H1 (cell line): ENCODE measurements at regions not wholly inside any gene's neighbourhood (a gene's known extent, or its start where the extent isn't known, plus 50 kb on each side); places are given as distances from the start of the nearest gene placed in this dataset.

Experiments used
- CTCF ChIA-PET: fragments of 300-600 bp; sonication (Branson Sonifier 250); formaldehyde crosslinking; loops from one replicate; lab custom pipeline; 2021; ENCODE audit not compliant: partially characterized antibody; lab: Charles Lee
- POLR2A ChIA-PET: fragments of 300-600 bp; sonication (Branson Sonifier 250); formaldehyde crosslinking; loops from one replicate; lab custom pipeline; 2021; ENCODE audit warnings: inconsistent platforms; ENCODE audit not compliant: partially characterized antibody; lab: Charles Lee
- DNase-seq, 2 experiments: peaks; one replicate each; pipeline versions ENCODE4 v3.0.0 to v3.0.0-alpha.2; 2010 to 2022; ENCODE audit warnings: low spot score in 2 of 2, low read depth in 1 of 2, mixed read lengths in 1 of 2
- FAIRE-seq: peaks from 2 replicates; lab custom pipeline; 2011; peaks lifted over from hg19 to GRCh38; lab: Jason Lieb, UNC
- H2AFZ ChIP-seq: 2 replicates; pipeline ENCODE4 v1.8.1; 2012; ENCODE audit warnings: low read length, inconsistent platforms
- H2AK5ac ChIP-seq: 2 replicates; pipeline ENCODE4 v1.6.1; 2013; ENCODE audit warnings: low read depth, low read length
- H2BK120ac ChIP-seq: replicated peaks from 2 replicates; pipeline ENCODE3; 2013; ENCODE audit warnings: low read depth, low read length, inconsistent platforms
- H2BK12ac ChIP-seq: 2 replicates; pipeline ENCODE4 v1.6.1; 2013; ENCODE audit warnings: low read depth, low read length
- H2BK15ac ChIP-seq: 2 replicates; pipeline ENCODE4 v1.6.1; 2013; ENCODE audit warnings: low read length
- H2BK20ac ChIP-seq: 2 replicates; pipeline ENCODE4 v1.6.1; 2013; ENCODE audit warnings: low read length
- H2BK5ac ChIP-seq: 2 replicates; pipeline ENCODE4 v1.6.1; 2013; ENCODE audit warnings: low read depth, low read length
- H3K14ac ChIP-seq: 2 replicates; pipeline ENCODE4 v1.6.1; 2013; ENCODE audit warnings: inconsistent platforms; ENCODE audit not compliant: insufficient read length
- H3K18ac ChIP-seq: 2 replicates; pipeline ENCODE4 v1.6.1; 2013; ENCODE audit warnings: low read length; ENCODE audit errors: extremely low read depth
- H3K23ac ChIP-seq: 2 replicates; pipeline ENCODE4 v1.6.1; 2013; ENCODE audit warnings: inconsistent platforms; ENCODE audit not compliant: insufficient read length
- H3K23me2 ChIP-seq: 2 replicates; pipeline ENCODE4 v1.6.1; 2013; ENCODE audit warnings: low read depth, low read length
- H3K27ac ChIP-seq: 2 replicates; pipeline ENCODE4 v1.6.1; 2011; ENCODE audit warnings: low read depth, low read length, inconsistent platforms
- H3K27me3 ChIP-seq, 4 experiments: replicated peaks in 1 of 4; 1 replicate in 1 of 4; 2 replicates in 3 of 4; pipeline versions ENCODE4 v1.6.1 to v1.8.1; 2011 to 2013; ENCODE audit warnings: low read length in 3 of 4, mild to moderate bottlenecking in 3 of 4, inconsistent platforms in 2 of 4, mixed read lengths in 2 of 4, moderate library complexity in 1 of 4; ENCODE audit not compliant: control insufficient read depth in 3 of 4, insufficient read depth in 3 of 4; ENCODE audit errors: extremely low read depth in 1 of 4
- H3K36me3 ChIP-seq, 4 experiments: 2 replicates each; pipeline versions ENCODE4 v1.6.1 to v1.8.1; 2011 to 2013; ENCODE audit warnings: mild to moderate bottlenecking in 4 of 4, low read length in 3 of 4, moderate library complexity in 2 of 4, control low read depth in 1 of 4, inconsistent platforms in 1 of 4; ENCODE audit not compliant: insufficient read depth in 4 of 4, control insufficient read depth in 2 of 4
- H3K4ac ChIP-seq: replicated peaks from 2 replicates; pipeline ENCODE3; 2013; ENCODE audit warnings: low read length, low read depth, mixed read lengths, inconsistent platforms; ENCODE audit not compliant: insufficient read length
- H3K4me1 ChIP-seq, 4 experiments: replicated peaks in 1 of 4; 1 replicate in 1 of 4; 2 replicates in 3 of 4; pipeline versions ENCODE4 v1.6.1 to v1.8.1; 2011 to 2013; ENCODE audit warnings: low read length in 3 of 4, inconsistent platforms in 2 of 4, mixed read lengths in 1 of 4; ENCODE audit not compliant: insufficient read depth in 4 of 4, control insufficient read depth in 3 of 4
- H3K4me2 ChIP-seq, 2 experiments: 2 replicates each; pipeline versions ENCODE4 v1.6.1 to v1.8.1; 2011 to 2013; ENCODE audit warnings: low read depth in 2 of 2, low read length in 2 of 2, control low read depth in 1 of 2, inconsistent platforms in 1 of 2, mild to moderate bottlenecking in 1 of 2; ENCODE audit not compliant: insufficient read depth in 1 of 2
- H3K4me3 ChIP-seq, 4 experiments: fragments of 200-600, 300-600 bp in 1 of 4; sonication (generic), shearing (Covaris generic), sonication (Bioruptor Twin) in 1 of 4; 2 replicates each; pipeline versions ENCODE4 v1.5.1 to v1.8.1; 2011 to 2016; ENCODE audit warnings: low read length in 4 of 4, low read depth in 3 of 4, control low read depth in 2 of 4, inconsistent platforms in 2 of 4, mild to moderate bottlenecking in 2 of 4, mixed read lengths in 1 of 4, moderate library complexity in 1 of 4; ENCODE audit not compliant: insufficient read depth in 2 of 4; ENCODE audit errors: extremely low read depth in 1 of 4
- H3K56ac ChIP-seq: replicated peaks from 2 replicates; pipeline ENCODE3; 2013; ENCODE audit warnings: low read depth, mild to moderate bottlenecking, mixed read lengths, low read length, inconsistent platforms; ENCODE audit not compliant: insufficient read length
- H3K79me1 ChIP-seq: 2 replicates; pipeline ENCODE4 v1.6.1; 2013; ENCODE audit warnings: low read depth, low read length, control low read depth
- H3K79me2 ChIP-seq, 2 experiments: 2 replicates each; pipeline versions ENCODE4 v1.6.1 to v1.8.1; 2012 to 2013; ENCODE audit warnings: low read length in 2 of 2, mild to moderate bottlenecking in 2 of 2, inconsistent platforms in 1 of 2; ENCODE audit not compliant: insufficient read depth in 2 of 2, control insufficient read depth in 1 of 2
- H3K9ac ChIP-seq, 4 experiments: replicated peaks in 1 of 4; 1 replicate in 1 of 4; 2 replicates in 3 of 4; pipeline versions ENCODE4 v1.6.1 to v1.8.1; 2011 to 2013; ENCODE audit warnings: low read depth in 3 of 4, low read length in 3 of 4, control low read depth in 2 of 4, mild to moderate bottlenecking in 2 of 4, moderate library complexity in 2 of 4, inconsistent platforms in 1 of 4; ENCODE audit errors: extremely low read depth in 1 of 4
- H3K9me3 ChIP-seq, 2 experiments: 2 replicates each; pipeline versions ENCODE4 v1.6.1 to v1.8.1; 2012 to 2013; ENCODE audit warnings: mild to moderate bottlenecking in 2 of 2, moderate library complexity in 2 of 2, control low read depth in 1 of 2, inconsistent platforms in 1 of 2, low read depth in 1 of 2, low read length in 1 of 2, mixed read lengths in 1 of 2; ENCODE audit not compliant: insufficient read depth in 2 of 2
- H4K20me1 ChIP-seq, 2 experiments: replicated peaks in 1 of 2; 2 replicates each; pipeline versions ENCODE3 to v1.8.1; 2011 to 2013; ENCODE audit warnings: inconsistent platforms in 2 of 2, low read length in 2 of 2, mild to moderate bottlenecking in 1 of 2; ENCODE audit not compliant: insufficient read depth in 2 of 2, control insufficient read depth in 1 of 2
- H4K5ac ChIP-seq: 2 replicates; pipeline ENCODE4 v1.6.1; 2013; ENCODE audit warnings: low read length, low read depth, mixed read lengths, inconsistent platforms; ENCODE audit not compliant: insufficient read length
- H4K8ac ChIP-seq: 2 replicates; pipeline ENCODE4 v1.8.0; 2013; ENCODE audit warnings: mild to moderate bottlenecking, moderate library complexity, low read length, inconsistent platforms; ENCODE audit not compliant: insufficient read depth; ENCODE audit errors: extremely low read depth
- H4K91ac ChIP-seq: replicated peaks from 2 replicates; pipeline ENCODE3; 2013; ENCODE audit warnings: low read length, mixed read lengths, inconsistent platforms; ENCODE audit not compliant: insufficient read length
- BRCA1 ChIP-seq: IDR thresholded peaks from 2 replicates; pipeline ENCODE4 v1.6.1; 2012; ENCODE audit warnings: low read depth, low read length, improper control_type of control experiment
- SP1 ChIP-seq: IDR thresholded peaks from 2 replicates; pipeline ENCODE4 v1.6.1; 2011; ENCODE audit warnings: low read depth, low read length
- SP2 ChIP-seq: IDR thresholded peaks from 2 replicates; pipeline ENCODE4 v1.6.1; 2012; ENCODE audit warnings: mild to moderate bottlenecking, low read length, inconsistent platforms
- TAF1 ChIP-seq: IDR thresholded peaks from 2 replicates; pipeline ENCODE4 v1.6.1; 2011; ENCODE audit warnings: mild to moderate bottlenecking, low read depth, low read length
- TCF12 ChIP-seq: IDR thresholded peaks from 2 replicates; pipeline ENCODE4 v1.6.1; 2011; ENCODE audit warnings: low read depth, mild to moderate bottlenecking, low read length
- WGBS, 2 experiments: shearing (Covaris generic) in 1 of 2; methylation state at CpG; one replicate each; pipeline versions ENCODE4 v1.1.6 to v1.1.7; 2013 to 2015; ENCODE audit warnings: low lambda C conversion rate in 2 of 2, mixed read lengths in 2 of 2, inconsistent platforms in 1 of 2, low coverage in 1 of 2, missing lambda C conversion rate in 1 of 2; ENCODE audit not compliant: insufficient replicate concordance in 2 of 2, insufficient coverage in 1 of 2, insufficient read length in 1 of 2; ENCODE audit errors: extremely low coverage in 1 of 2, missing lambda C conversion rate in 1 of 2; 5-methylcytosine and 5-hydroxymethylcytosine counted together
- TF ChIP-seq, protein P1 (sequence below): IDR thresholded peaks from 2 replicates; pipeline ENCODE4 v1.6.1; 2011; ENCODE audit warnings: low read depth, mild to moderate bottlenecking, low read length; ENCODE audit not compliant: insufficient read depth

DNA sequence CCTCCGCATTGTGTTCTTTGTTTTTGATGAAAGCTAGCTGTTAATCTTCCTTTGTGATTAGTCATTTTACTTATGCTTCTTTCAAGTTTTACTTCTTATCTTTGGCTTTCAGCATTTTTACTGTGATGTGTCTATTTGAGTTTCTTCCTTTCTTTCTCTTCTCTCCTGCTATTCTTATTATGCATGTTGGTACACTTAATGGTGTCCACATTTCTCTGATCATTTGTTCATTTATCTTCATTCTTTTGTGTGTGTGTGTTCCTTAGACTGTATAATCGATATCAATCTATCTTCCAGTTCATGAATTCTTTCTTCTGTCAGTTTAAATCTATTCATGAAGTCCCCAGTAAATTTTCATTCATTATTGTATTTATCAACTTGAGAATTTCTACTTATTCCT lies 1650.3 kb downstream of the BRINP3 start:
- no peak for TF ChIP-seq TAF1
- no peak for TF ChIP-seq TCF12
- no peak for TF ChIP-seq SP2
- TF ChIP-seq, protein P1, sequence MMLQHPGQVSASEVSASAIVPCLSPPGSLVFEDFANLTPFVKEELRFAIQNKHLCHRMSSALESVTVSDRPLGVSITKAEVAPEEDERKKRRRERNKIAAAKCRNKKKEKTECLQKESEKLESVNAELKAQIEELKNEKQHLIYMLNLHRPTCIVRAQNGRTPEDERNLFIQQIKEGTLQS = no peak
- TF ChIP-seq SP1 = no peak
- no peak for TF ChIP-seq BRCA1
- POLR2A ChIA-PET = no interaction called here
- H3K23me2 ChIP-seq = no peaks in the 10 kb centered on the region
- no peak for DNase-seq
- no peaks in the 10 kb centered on the region for H4K20me1 ChIP-seq
- no peaks in the 10 kb centered on the region for H3K4me1 ChIP-seq
- no peak overlapping the region for H4K8ac ChIP-seq
- H2BK15ac ChIP-seq = no peak overlapping the region
- no peaks in the 10 kb centered on the region for H3K79me1 ChIP-seq
- H2BK20ac ChIP-seq = no peak overlapping the region
- WGBS, 2 experiments = 94% methylated on average over 2 of the region's 2 CpGs; no CpG with 5 or more reads in 1 of the 2 experiments
- CTCF ChIA-PET = no interaction called here
- H3K23ac ChIP-seq = no peak overlapping the region
- H4K91ac ChIP-seq = no peak overlapping the region
- H2BK120ac ChIP-seq = no peak overlapping the region
- H2BK5ac ChIP-seq = no peak overlapping the region
- no peaks in the 10 kb centered on the region for H3K27me3 ChIP-seq
- FAIRE-seq = no peak
- no peak overlapping the region for H3K4me2 ChIP-seq
- no peaks in the 10 kb centered on the region for H3K9me3 ChIP-seq
- no peak overlapping the region for H2AK5ac ChIP-seq
- no peak overlapping the region for H3K4ac ChIP-seq
- no peak overlapping the region for H3K14ac ChIP-seq
- H3K56ac ChIP-seq = no peak overlapping the region
- H3K9ac ChIP-seq = no peak overlapping the region
- no peaks in the 10 kb centered on the region for H3K79me2 ChIP-seq
- H4K5ac ChIP-seq = no peak overlapping the region
- no peak overlapping the region for H3K18ac ChIP-seq
- no peaks in the 10 kb centered on the region for H3K36me3 ChIP-seq
- no peak overlapping the region for H2BK12ac ChIP-seq
- H3K27ac ChIP-seq = no peak overlapping the region
- H2AFZ ChIP-seq = no peak overlapping the region
- H3K4me3 ChIP-seq = no peak overlapping the region
